Breast epithelium (tissue), 3 donors: ENCODE measurements at regions not wholly inside any gene's neighbourhood (a gene's known extent, or its start where the extent isn't known, plus 50 kb on each side); places are given as distances from the start of the nearest gene placed in this dataset.

Source experiments
- POLR2A ChIP-seq: fragments of 450-650 bp; IDR thresholded peaks from one replicate; pipeline ENCODE4 v1.6.1; 2016; ENCODE audit warnings: antibody characterized with exemption, mild to moderate bottlenecking, moderate library complexity
- TF ChIP-seq, protein P1 (sequence below), 3 donors: fragments of 450-650 bp; IDR thresholded peaks; one replicate each; pipeline ENCODE4 v1.5.1; 2016 to 2017; ENCODE audit warnings: antibody characterized with exemption in 3 of 3, mild to moderate bottlenecking in 3 of 3, moderate library complexity in 3 of 3

DNA sequence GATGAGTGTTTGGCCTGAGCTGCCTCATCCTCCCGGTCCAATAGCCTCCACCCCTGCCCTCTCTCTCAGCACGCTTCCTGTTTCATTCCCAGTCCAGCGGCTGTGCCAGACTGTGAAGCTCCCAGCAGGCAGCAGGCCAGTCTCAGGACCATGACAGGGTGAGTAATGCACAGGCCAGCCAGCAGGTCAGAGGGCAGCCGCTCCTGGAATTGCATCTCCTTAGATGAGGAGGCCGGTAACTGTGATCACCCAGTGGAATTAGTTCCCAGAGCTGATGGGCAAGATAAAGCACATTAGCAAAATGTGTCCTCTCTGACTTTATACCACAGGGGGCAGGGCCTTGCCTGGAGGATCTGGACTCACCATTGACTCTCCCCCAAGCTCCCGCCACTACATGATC is 251.2 kb downstream of the ETS1 start:
- no peak for TF ChIP-seq POLR2A
- TF ChIP-seq, protein P1, sequence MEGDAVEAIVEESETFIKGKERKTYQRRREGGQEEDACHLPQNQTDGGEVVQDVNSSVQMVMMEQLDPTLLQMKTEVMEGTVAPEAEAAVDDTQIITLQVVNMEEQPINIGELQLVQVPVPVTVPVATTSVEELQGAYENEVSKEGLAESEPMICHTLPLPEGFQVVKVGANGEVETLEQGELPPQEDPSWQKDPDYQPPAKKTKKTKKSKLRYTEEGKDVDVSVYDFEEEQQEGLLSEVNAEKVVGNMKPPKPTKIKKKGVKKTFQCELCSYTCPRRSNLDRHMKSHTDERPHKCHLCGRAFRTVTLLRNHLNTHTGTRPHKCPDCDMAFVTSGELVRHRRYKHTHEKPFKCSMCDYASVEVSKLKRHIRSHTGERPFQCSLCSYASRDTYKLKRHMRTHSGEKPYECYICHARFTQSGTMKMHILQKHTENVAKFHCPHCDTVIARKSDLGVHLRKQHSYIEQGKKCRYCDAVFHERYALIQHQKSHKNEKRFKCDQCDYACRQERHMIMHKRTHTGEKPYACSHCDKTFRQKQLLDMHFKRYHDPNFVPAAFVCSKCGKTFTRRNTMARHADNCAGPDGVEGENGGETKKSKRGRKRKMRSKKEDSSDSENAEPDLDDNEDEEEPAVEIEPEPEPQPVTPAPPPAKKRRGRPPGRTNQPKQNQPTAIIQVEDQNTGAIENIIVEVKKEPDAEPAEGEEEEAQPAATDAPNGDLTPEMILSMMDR (IDR thresholded peaks at IDR 0.05): no peak
